Panc1 (cell line): ENCODE measurements at regions not wholly inside any gene's neighbourhood (a gene's known extent, or its start where the extent isn't known, plus 50 kb on each side); places are given as distances from the start of the nearest gene placed in this dataset.

Experiments used
- ATAC-seq: fragments of 200-7000 bp; cut with Tn5 transposase; 2 replicates; pipeline ENCODE4 v1.9.1; 2020; ENCODE audit warnings: mild to moderate bottlenecking, moderate library complexity
- BruUV-seq: library from RNA; stranded (reverse); fragments of 400-500 nt; replicated peaks from 2 replicates; lab custom pipeline; 2021; lab: Mats Ljungman, UMichigan
- CTCF ChIA-PET: fragments of 300-600 bp; sonication (Branson Sonifier 250); formaldehyde crosslinking; loops from one replicate; lab custom pipeline; 2022; ENCODE audit warnings: antibody characterized with exemption; lab: Charles Lee
- POLR2A ChIA-PET: fragments of 300-600 bp; sonication (Branson Sonifier 250); formaldehyde crosslinking; loops from one replicate; lab custom pipeline; 2022; ENCODE audit warnings: antibody characterized with exemption; lab: Charles Lee
- DNase-seq: peaks from one replicate; pipeline ENCODE4 v3.0.0-alpha.2; 2010; ENCODE audit warnings: low read depth, low spot score
- H3K27ac ChIP-seq: 2 replicates; pipeline ENCODE4 v1.5.1; 2011; ENCODE audit warnings: mild to moderate bottlenecking, low read length, inconsistent platforms
- H3K27me3 ChIP-seq: fragments of 200-500 bp; sonication (Bioruptor generic); 2 replicates; pipeline ENCODE4 v1.6.0; 2014; ENCODE audit warnings: low read length, inconsistent platforms; ENCODE audit not compliant: control insufficient read depth, insufficient read depth
- H3K36me3 ChIP-seq: fragments of 200-500 bp; sonication (Bioruptor generic); 2 replicates; pipeline ENCODE4 v1.5.1; 2014; ENCODE audit warnings: inconsistent platforms, mild to moderate bottlenecking, low read length, moderate library complexity; ENCODE audit not compliant: control insufficient read depth, insufficient read depth
- H3K4me1 ChIP-seq: 2 replicates; pipeline ENCODE4 v1.5.1; 2011; ENCODE audit warnings: inconsistent platforms, mild to moderate bottlenecking, low read length, moderate library complexity; ENCODE audit not compliant: control insufficient read depth, insufficient read depth
- H3K4me3 ChIP-seq, 2 experiments: 2 replicates each; pipeline ENCODE4 v1.5.1; 2011 to 2012; ENCODE audit warnings: low read depth in 2 of 2, low read length in 2 of 2, mild to moderate bottlenecking in 2 of 2, inconsistent platforms in 1 of 2, moderate library complexity in 1 of 2
- H3K9me3 ChIP-seq: fragments of 200-500 bp; sonication (Bioruptor generic); 2 replicates; pipeline ENCODE4 v1.5.1; 2014; ENCODE audit warnings: low read depth, mild to moderate bottlenecking, inconsistent platforms, low read length, moderate library complexity; ENCODE audit not compliant: control insufficient read depth, insufficient read depth
- CTCF ChIP-seq: fragments of 450-650 bp; IDR thresholded peaks from 2 replicates; pipeline ENCODE4 v1.5.1; 2017; ENCODE audit warnings: mild to moderate bottlenecking
- POLR2AphosphoS5 ChIP-seq: IDR thresholded peaks from 2 replicates; pipeline ENCODE4 v1.6.1; 2012; ENCODE audit warnings: mild to moderate bottlenecking, low read depth, low read length, moderate library complexity
- REST ChIP-seq, 2 experiments: IDR thresholded peaks; 2 replicates each; pipeline ENCODE4 v1.6.1; 2011 to 2012; ENCODE audit warnings: low read depth in 2 of 2, control low read depth in 1 of 2, low read length in 1 of 2, mild to moderate bottlenecking in 1 of 2, moderate library complexity in 1 of 2; ENCODE audit not compliant: insufficient read depth in 1 of 2
- SIN3A ChIP-seq: IDR thresholded peaks from 2 replicates; pipeline ENCODE4 v1.6.1; 2012; ENCODE audit warnings: low read depth, mild to moderate bottlenecking, low read length, moderate library complexity, borderline replicate concordance; ENCODE audit not compliant: insufficient read depth
- TCF7L2 ChIP-seq: IDR thresholded peaks from 2 replicates; pipeline ENCODE4 v1.6.1; 2011; ENCODE audit warnings: mild to moderate bottlenecking, low read depth, low read length, inconsistent platforms
- in situ Hi-C: cut with HindIII; loops from 2 replicates; pipeline ENCODE4 v1.10.0; 2016; ENCODE audit warnings: low sequenced_read_pairs, low pct_unique_long_range_greater_than_20kb
- intact Hi-C: fragments of 100-400 bp; cut with micrococcal nuclease; formaldehyde crosslinking; loops from one replicate; pipeline ENCODE4 v1.10.0; 2022; ENCODE audit not compliant: unreplicated experiment

- no peak for DNase-seq
- H3K36me3 ChIP-seq: no peaks in the 10 kb centered on the region
- no peaks in the 10 kb centered on the region for H3K4me1 ChIP-seq
- intact Hi-C loops (no loop called here), in situ Hi-C loops (no loop called here)
- H3K9me3 ChIP-seq: no peaks in the 10 kb centered on the region
- BruUV-seq: no TSS peak
- no peaks in the 10 kb centered on the region for H3K27me3 ChIP-seq
- CTCF ChIA-PET: no interaction called here
- ATAC-seq: no peak
- POLR2A ChIA-PET: no interaction called here
- no peak overlapping the region for H3K27ac ChIP-seq
- TF ChIP-seq SIN3A (no peak), CTCF (peak; percentile 25; the same call in 1 of the 2 replicates), TCF7L2 (no peak), REST (IDR thresholded peaks at IDR 0.05; ENCODE audit: insufficient read depth in 1 of 2, low read depth in 2 of 2, low read length in 1 of 2) (no peak)
- no peak overlapping the region for H3K4me3 ChIP-seq
Measured at GRCh38 chr12:87274594-87275245, 754.5 kb downstream of the C12orf50 start.

GRCh38 chr12:87272851-87273250, 756.4 kb downstream of the C12orf50 start:
- Histone ChIP-seq H3K4me1 (no peaks in the 10 kb centered on the region), H3K4me3 (no peak overlapping the region), H3K27me3 (no peaks in the 10 kb centered on the region), H3K36me3 (no peaks in the 10 kb centered on the region), H3K27ac (no peak overlapping the region), H3K9me3 (no peaks in the 10 kb centered on the region)
- in situ Hi-C loops (no loop called here), intact Hi-C loops (no loop called here)
- no TSS peak for BruUV-seq
- CTCF ChIA-PET: no interaction called here
- TF ChIP-seq REST (IDR thresholded peaks at IDR 0.05; ENCODE audit: insufficient read depth in 1 of 2, low read depth in 2 of 2, low read length in 1 of 2): no peak
- TF ChIP-seq SIN3A: no peak
- TF ChIP-seq TCF7L2: no peak
- no peak for TF ChIP-seq CTCF
- no peak for TF ChIP-seq POLR2AphosphoS5
- POLR2A ChIA-PET: interaction anchor here (0.6 kb wide), 1 partner anchor 757 kb away, joined by 11 read pairs; no protein-coding TSS in a partner anchor
- no peak for ATAC-seq
- DNase-seq: no peak
